ENCODE measurements at regions not wholly inside any gene's neighbourhood (a gene's known extent, or its start where the extent isn't known, plus 50 kb on each side); places are given as distances from the start of the nearest gene placed in this dataset.

- TF ChIP-seq CTCF (conservative IDR thresholded peaks at IDR 0.05; ENCODE audit: low read depth, low read length) (no peak), EZH2 (IDR thresholded peaks at IDR 0.05; ENCODE audit: borderline replicate concordance, low read depth, low read length, poor library complexity, severe bottlenecking) (no peak)
Measured at GRCh38 chr5:124661317-124662141, 84.9 kb downstream of the ZNF608 start.
